Hepatocyte (in vitro differentiated cells): ENCODE measurements at regions not wholly inside any gene's neighbourhood (a gene's known extent, or its start where the extent isn't known, plus 50 kb on each side); places are given as distances from the start of the nearest gene placed in this dataset.

Experiments used
- DNase-seq: peaks from one replicate; pipeline ENCODE4 v3.0.0-alpha.2; 2016; ENCODE audit warnings: low spot score
- H2AFZ ChIP-seq: fragments of 200-600 bp; sonication (generic); 2 replicates; pipeline ENCODE4 v1.6.0; 2016; ENCODE audit warnings: antibody characterized with exemption, mild to moderate bottlenecking
- H3K27ac ChIP-seq: fragments of 200-600 bp; sonication (generic); 2 replicates; pipeline ENCODE4 v1.5.1; 2016; ENCODE audit warnings: mild to moderate bottlenecking
- H3K27me3 ChIP-seq: fragments of 200-600 bp; sonication (generic); 2 replicates; pipeline ENCODE4 v1.6.1; 2016
- H3K36me3 ChIP-seq: fragments of 200-600 bp; sonication (generic); replicated peaks from 2 replicates; pipeline ENCODE4 v1.5.1; 2016; ENCODE audit warnings: low read depth; ENCODE audit not compliant: insufficient read depth
- H3K4me1 ChIP-seq: fragments of 200-600 bp; sonication (generic); 2 replicates; pipeline ENCODE4 v1.5.1; 2016; ENCODE audit warnings: mild to moderate bottlenecking, moderate library complexity; ENCODE audit not compliant: insufficient read depth
- H3K4me2 ChIP-seq: fragments of 200-600 bp; sonication (generic); 2 replicates; pipeline ENCODE4 v1.6.0; 2016
- H3K4me3 ChIP-seq: fragments of 200-600 bp; sonication (generic); 2 replicates; pipeline ENCODE4 v1.5.1; 2016; ENCODE audit warnings: mild to moderate bottlenecking
- H3K79me2 ChIP-seq: fragments of 200-600 bp; sonication (generic); 2 replicates; pipeline ENCODE4 v1.6.0; 2017; ENCODE audit warnings: mild to moderate bottlenecking
- H3K9me2 ChIP-seq: fragments of 200-600 bp; sonication (generic); replicated peaks from 2 replicates; pipeline ENCODE4 v1.6.0; 2017; ENCODE audit warnings: mild to moderate bottlenecking; ENCODE audit not compliant: insufficient read depth
- H3K9me3 ChIP-seq: fragments of 200-600 bp; sonication (generic); 2 replicates; pipeline ENCODE4 v1.5.1; 2016; ENCODE audit warnings: low read depth, mild to moderate bottlenecking
- H4K20me1 ChIP-seq: fragments of 200-600 bp; sonication (generic); 2 replicates; pipeline ENCODE4 v1.6.0; 2016; ENCODE audit warnings: mild to moderate bottlenecking; ENCODE audit not compliant: insufficient read depth, poor library complexity, severe bottlenecking
- CTCF ChIP-seq: fragments of 200-600 bp; sonication (generic); IDR thresholded peaks from 2 replicates; pipeline ENCODE4 v1.5.1; 2016; ENCODE audit warnings: antibody characterized with exemption, mild to moderate bottlenecking; ENCODE audit not compliant: poor library complexity
- EZH2 ChIP-seq: fragments of 200-600 bp; sonication (generic); IDR thresholded peaks from 2 replicates; pipeline ENCODE4 v1.6.1; 2016; ENCODE audit warnings: antibody characterized with exemption, mild to moderate bottlenecking, borderline replicate concordance
- EZH2phosphoT487 ChIP-seq: fragments of 200-600 bp; sonication (generic); IDR thresholded peaks from one replicate; pipeline ENCODE4 v1.6.1; 2018; ENCODE audit warnings: antibody characterized with exemption, mild to moderate bottlenecking, low read depth, moderate library complexity; ENCODE audit not compliant: unreplicated experiment, severe bottlenecking
- WGBS: methylation state at CpG from one replicate; pipeline ENCODE4 v1.1.6; 2016; ENCODE audit warnings: low lambda C conversion rate; ENCODE audit errors: missing lambda C conversion rate; 5-methylcytosine and 5-hydroxymethylcytosine counted together

- Histone ChIP-seq H2AFZ (no peak overlapping the region), H3K4me3 (no peak overlapping the region), H3K9me2 (no peaks in the 10 kb centered on the region), H4K20me1 (no peaks in the 10 kb centered on the region), H3K4me2 (no peak overlapping the region), H3K27ac (no peak overlapping the region), H3K27me3 (peaks cover 14% of the 10 kb centered on the region), H3K4me1 (no peaks in the 10 kb centered on the region), H3K79me2 (no peaks in the 10 kb centered on the region), H3K9me3 (no peaks in the 10 kb centered on the region), H3K36me3 (no peaks in the 10 kb centered on the region)
- DNase-seq = no peak
- TF ChIP-seq EZH2 = no peak
- no peak for TF ChIP-seq CTCF
- no peak for TF ChIP-seq EZH2phosphoT487
Observed at GRCh38 chr4:77501240-77501639, 104.4 kb upstream of the CXCL13 start.

GRCh38 chr4:77501851-77502250 is 103.8 kb upstream of the CXCL13 start:
- H3K27me3 ChIP-seq = peaks cover 14% of the 10 kb centered on the region
- 83% methylated on average over 2 of the region's 2 CpGs for WGBS

DNA sequence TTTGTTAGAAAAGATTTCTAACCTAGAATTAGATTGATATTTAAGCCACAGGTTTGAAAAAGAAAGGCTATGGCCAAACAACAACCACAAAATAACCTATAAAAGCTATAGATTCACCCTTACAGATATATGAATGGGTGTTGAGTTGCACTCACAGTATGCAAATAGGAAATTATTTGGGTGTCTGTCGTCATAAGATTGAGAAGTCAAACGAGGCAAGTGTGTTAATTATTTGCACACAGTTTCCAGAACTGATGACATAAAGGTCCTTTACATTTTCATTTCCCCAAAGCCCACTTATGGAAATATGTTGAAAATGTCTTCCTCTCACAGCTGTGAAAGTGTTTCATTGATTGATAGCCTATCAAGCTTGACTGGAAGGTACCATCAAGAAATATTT is 101.2 kb upstream of the CXCL13 start:
- H3K27ac ChIP-seq = no peak overlapping the region
- no peak for DNase-seq
- TF ChIP-seq EZH2 (no peak), CTCF (no peak), EZH2phosphoT487 (no peak)
- H3K4me3 ChIP-seq = no peak overlapping the region
- H3K9me3 ChIP-seq = no peaks in the 10 kb centered on the region
- H3K4me2 ChIP-seq = no peak overlapping the region
- H3K79me2 ChIP-seq = no peaks in the 10 kb centered on the region
- no peaks in the 10 kb centered on the region for H3K9me2 ChIP-seq
- WGBS = 48% methylated on average over 2 of the region's 2 CpGs
- peaks cover 11% of the 10 kb centered on the region for H3K27me3 ChIP-seq
- H4K20me1 ChIP-seq = no peaks in the 10 kb centered on the region
- H3K4me1 ChIP-seq = no peaks in the 10 kb centered on the region
- no peak overlapping the region for H2AFZ ChIP-seq
- H3K36me3 ChIP-seq = no peaks in the 10 kb centered on the region

More at GRCh38 chr4:77501851-77502250, 103.8 kb upstream of the CXCL13 start:
- H3K9me2 ChIP-seq = no peaks in the 10 kb centered on the region
- no peak for TF ChIP-seq EZH2phosphoT487
- no peak for TF ChIP-seq CTCF
- TF ChIP-seq EZH2 = no peak
- no peaks in the 10 kb centered on the region for H3K79me2 ChIP-seq
- no peaks in the 10 kb centered on the region for H4K20me1 ChIP-seq
- H3K4me3 ChIP-seq = no peak overlapping the region
- no peak overlapping the region for H2AFZ ChIP-seq
- no peak for DNase-seq
- H3K36me3 ChIP-seq = no peaks in the 10 kb centered on the region
- H3K9me3 ChIP-seq = no peaks in the 10 kb centered on the region
- H3K27ac ChIP-seq = no peak overlapping the region
- H3K4me1 ChIP-seq = no peaks in the 10 kb centered on the region
- no peak overlapping the region for H3K4me2 ChIP-seq
